Pulmonary artery endothelial cell (primary cell): ENCODE measurements at regions not wholly inside any gene's neighbourhood (a gene's known extent, or its start where the extent isn't known, plus 50 kb on each side); places are given as distances from the start of the nearest gene placed in this dataset.
"Not testable (repeated sequence)": the region's sequence is repeated elsewhere in the genome, so short reads cannot be mapped to it uniquely, and the experiment has no call there.

Experiments used
- DNase-seq: peaks from one replicate; pipeline ENCODE4 v3.0.0-alpha.2; 2011; ENCODE audit warnings: low read depth, low spot score

GRCh38 chr5:125659316-125660023 lies 763.7 kb upstream of the GRAMD2B start:
- no peak for DNase-seq

GRCh38 chr5:125660231-125660895 lies 762.8 kb upstream of the GRAMD2B start:
- peak; percentile 51 for DNase-seq

GRCh38 chr5:125661584-125661983 lies 761.6 kb upstream of the GRAMD2B start:
- DNase-seq = no peak

GRCh38 chr5:125668884-125669283 lies 754.3 kb upstream of the GRAMD2B start:
- DNase-seq = no peak

- no peak for DNase-seq
Observed at GRCh38 chr5:125673359-125673950, 749.8 kb upstream of the GRAMD2B start.

GRCh38 chr5:125679522-125679921 lies 743.7 kb upstream of the GRAMD2B start:
- no peak for DNase-seq

GRCh38 chr5:125683669-125684068 lies 739.5 kb upstream of the GRAMD2B start:
- no peak for DNase-seq

GRCh38 chr5:125685771-125686170 lies 737.4 kb upstream of the GRAMD2B start:
- DNase-seq = no peak

- not testable (repeated sequence) for DNase-seq
Observed at GRCh38 chr5:125691738-125692530, 731.3 kb upstream of the GRAMD2B start.

- no peak for DNase-seq
Observed at GRCh38 chr5:125695996-125696655, 727.1 kb upstream of the GRAMD2B start.

GRCh38 chr5:125696762-125697161 lies 726.4 kb upstream of the GRAMD2B start:
- DNase-seq = no peak

- DNase-seq = no peak
Observed at GRCh38 chr5:125698420-125698819, 724.8 kb upstream of the GRAMD2B start.

- no peak for DNase-seq
Observed at GRCh38 chr5:125699860-125700259, 723.3 kb upstream of the GRAMD2B start.

GRCh38 chr5:125700380-125700861 lies 722.8 kb upstream of the GRAMD2B start:
- no peak for DNase-seq

- DNase-seq = no peak
Observed at GRCh38 chr5:125703616-125704015, 719.6 kb upstream of the GRAMD2B start.

GRCh38 chr5:125704888-125705287 lies 718.3 kb upstream of the GRAMD2B start:
- DNase-seq = no peak

GRCh38 chr5:125708583-125708982 lies 714.6 kb upstream of the GRAMD2B start:
- DNase-seq = no peak

GRCh38 chr5:125710745-125711144 lies 712.5 kb upstream of the GRAMD2B start:
- DNase-seq = no peak

GRCh38 chr5:125712397-125712796 lies 710.8 kb upstream of the GRAMD2B start:
- no peak for DNase-seq

GRCh38 chr5:125713109-125713805 lies 710.0 kb upstream of the GRAMD2B start:
- no peak for DNase-seq

GRCh38 chr5:125715216-125715615 lies 708.0 kb upstream of the GRAMD2B start:
- no peak for DNase-seq
